Transverse colon (tissue), 4 donors: ENCODE measurements at regions not wholly inside any gene's neighbourhood (a gene's known extent, or its start where the extent isn't known, plus 50 kb on each side); places are given as distances from the start of the nearest gene placed in this dataset.

Source experiments
- DNase-seq: peaks from one replicate; pipeline ENCODE4 v3.0.0-alpha.2; 2019
- H3K27ac ChIP-seq, 4 donors: fragments of 200-600 bp; sonication (generic); 2 replicates each; pipeline ENCODE4 v1.5.1; 2016 to 2018; ENCODE audit warnings: inconsistent platforms in 4 of 4
- H3K27me3 ChIP-seq: fragments of 200-600 bp; sonication (generic); 2 replicates; pipeline ENCODE4 v1.5.1; 2017; ENCODE audit warnings: inconsistent platforms
- H3K36me3 ChIP-seq, 4 donors: fragments of 200-600 bp; sonication (generic); 2 replicates each; pipeline ENCODE4 v1.5.1; 2017 to 2019; ENCODE audit warnings: inconsistent platforms in 4 of 4
- H3K4me1 ChIP-seq, 4 donors: fragments of 200-600 bp; sonication (generic); 2 replicates each; pipeline ENCODE4 v1.5.1; 2017 to 2020; ENCODE audit warnings: inconsistent platforms in 4 of 4
- H3K4me3 ChIP-seq, 4 donors: fragments of 200-600 bp; sonication (generic); 1 replicate in 1 of 4; 2 replicates in 3 of 4; pipeline versions ENCODE4 v1.5.1 to v1.6.1; 2017 to 2019; ENCODE audit warnings: inconsistent platforms in 4 of 4
- H3K9me3 ChIP-seq, 2 donors: fragments of 200-600 bp; sonication (generic); 2 replicates each; pipeline ENCODE4 v1.5.1; 2017 to 2019; ENCODE audit warnings: inconsistent platforms in 2 of 2
- CTCF ChIP-seq, 5 experiments: fragments of 200-600 bp in 3 of 5; fragments of 450-650 bp in 2 of 5; sonication (generic) in 3 of 5; IDR thresholded peaks; 1 replicate in 2 of 5; 2 replicates in 3 of 5; pipeline ENCODE4 v1.5.1; 2016 to 2017; ENCODE audit warnings: antibody characterized with exemption in 5 of 5, inconsistent platforms in 3 of 5, mild to moderate bottlenecking in 2 of 5, moderate library complexity in 1 of 5
- EP300 ChIP-seq: sonication (generic); formaldehyde crosslinking; IDR thresholded peaks from one replicate; pipeline ENCODE4 v1.6.1; 2017; ENCODE audit warnings: antibody characterized with exemption, low read depth
- POLR2A ChIP-seq: fragments of 450-650 bp; IDR thresholded peaks from one replicate; pipeline ENCODE4 v1.6.1; 2016; ENCODE audit warnings: antibody characterized with exemption, mild to moderate bottlenecking, moderate library complexity
- POLR2AphosphoS5 ChIP-seq, 3 donors: sonication (generic); formaldehyde crosslinking; IDR thresholded peaks; one replicate each; pipeline ENCODE4 v1.6.1; 2016; ENCODE audit warnings: antibody characterized with exemption in 3 of 3
- WGBS, 2 donors: methylation state at CpG; one replicate each; pipeline ENCODE4 v1.1.5; 2018; ENCODE audit warnings: low coverage in 1 of 2; 5-methylcytosine and 5-hydroxymethylcytosine counted together
- in situ Hi-C, 4 donors: fragments of 200-750 bp; cut with MboI; loops; one replicate each; pipeline versions ENCODE4 v1.15.0 to v1.15.1; 2017; ENCODE audit warnings: low sequenced_read_pairs in 3 of 4, low pct_ligation_motif_present in 1 of 4, low pct_unique_long_range_greater_than_20kb in 1 of 4
- intact Hi-C: fragments of 100-400 bp; cut with DNase I; formaldehyde crosslinking; loops from one replicate; pipeline ENCODE4 v1.15.1; 2023; ENCODE audit warnings: low total_unique reads

GRCh38 chr4:84389406-84389805 is 109.7 kb downstream of the NKX6-1 start:
- Histone ChIP-seq H3K36me3 (no peaks in the 10 kb centered on the region), H3K9me3 (no peaks in the 10 kb centered on the region), H3K4me3 (no peak overlapping the region), H3K27me3 (no peaks in the 10 kb centered on the region), H3K27ac (no peak overlapping the region), H3K4me1 (no peaks in the 10 kb centered on the region)
- 80 to 82% methylated on average over 1 to 2 of the region's 2 CpGs for WGBS, 2 donors
- TF ChIP-seq EP300, result no peak
- TF ChIP-seq POLR2A, result no peak
- DNase-seq, result no peak
- in situ Hi-C loops, result no loop called here
- intact Hi-C loops, result no loop called here

GRCh38 chr4:84385203-84385602 is 113.9 kb downstream of the NKX6-1 start:
- TF ChIP-seq CTCF (IDR thresholded peaks at IDR 0.05), result no peak
- no peak for TF ChIP-seq POLR2A
- no peak for TF ChIP-seq EP300
- no peak for TF ChIP-seq POLR2AphosphoS5 (IDR thresholded peaks at IDR 0.05)
- no peak overlapping the region for H3K4me3 ChIP-seq
- no peaks in the 10 kb centered on the region for H3K4me1 ChIP-seq
- H3K36me3 ChIP-seq, result no peaks in the 10 kb centered on the region
- no peaks in the 10 kb centered on the region for H3K27me3 ChIP-seq
- WGBS, 2 donors, result 43 to 56% methylated on average over 2 of the region's 2 CpGs
- H3K27ac ChIP-seq, result no peak overlapping the region
- no peak for DNase-seq
- H3K9me3 ChIP-seq, result no peaks in the 10 kb centered on the region
- intact Hi-C loops, result no loop called here
- in situ Hi-C loops, result no loop called here

- no peak for DNase-seq
- intact Hi-C loops (no loop called here), in situ Hi-C loops (no loop called here)
- TF ChIP-seq CTCF (IDR thresholded peaks at IDR 0.05) (no peak), EP300 (no peak)
- 22 to 48% methylated on average over 1 of the region's 1 CpG for WGBS, 2 donors
- no peaks in the 10 kb centered on the region for H3K9me3 ChIP-seq
- no peaks in the 10 kb centered on the region for H3K27me3 ChIP-seq
- no peaks in the 10 kb centered on the region for H3K36me3 ChIP-seq
- H3K4me3 ChIP-seq, result no peak overlapping the region
- H3K4me1 ChIP-seq, result no peaks in the 10 kb centered on the region
- H3K27ac ChIP-seq, result no peak overlapping the region
These were observed 114.3 kb downstream of the NKX6-1 start for GRCh38 chr4:84384801-84385200.

- in situ Hi-C loops (no loop called here), intact Hi-C loops (no loop called here)
- Histone ChIP-seq H3K9me3 (no peaks in the 10 kb centered on the region), H3K4me1 (no peaks in the 10 kb centered on the region), H3K27ac (no peak overlapping the region), H3K27me3 (no peaks in the 10 kb centered on the region), H3K36me3 (no peaks in the 10 kb centered on the region), H3K4me3 (no peak overlapping the region)
- no peak for DNase-seq
- TF ChIP-seq EP300, result no peak
- TF ChIP-seq POLR2AphosphoS5 (IDR thresholded peaks at IDR 0.05), result no peak
- no peak for TF ChIP-seq POLR2A
These were observed 117.3 kb downstream of the NKX6-1 start for GRCh38 chr4:84381759-84382158.

GRCh38 chr4:84379917-84380641 is 119.0 kb downstream of the NKX6-1 start:
- H3K27me3 ChIP-seq, result no peaks in the 10 kb centered on the region
- no peak overlapping the region for H3K27ac ChIP-seq
- in situ Hi-C loops (no loop called here), intact Hi-C loops (no loop called here)
- no peak for TF ChIP-seq POLR2A
- TF ChIP-seq EP300, result no peak
- TF ChIP-seq CTCF (IDR thresholded peaks at IDR 0.05), result no peak
- no peak for TF ChIP-seq POLR2AphosphoS5 (IDR thresholded peaks at IDR 0.05)
- WGBS, 2 donors, result 69 to 72% methylated on average over 4 to 13 of the region's 13 CpGs
- no peaks in the 10 kb centered on the region for H3K9me3 ChIP-seq
- no peak overlapping the region for H3K4me3 ChIP-seq
- no peaks in the 10 kb centered on the region for H3K4me1 ChIP-seq
- no peak for DNase-seq
- no peaks in the 10 kb centered on the region for H3K36me3 ChIP-seq
